ENCODE measurements at regions not wholly inside any gene's neighbourhood (a gene's known extent, or its start where the extent isn't known, plus 50 kb on each side); places are given as distances from the start of the nearest gene placed in this dataset.

DNA sequence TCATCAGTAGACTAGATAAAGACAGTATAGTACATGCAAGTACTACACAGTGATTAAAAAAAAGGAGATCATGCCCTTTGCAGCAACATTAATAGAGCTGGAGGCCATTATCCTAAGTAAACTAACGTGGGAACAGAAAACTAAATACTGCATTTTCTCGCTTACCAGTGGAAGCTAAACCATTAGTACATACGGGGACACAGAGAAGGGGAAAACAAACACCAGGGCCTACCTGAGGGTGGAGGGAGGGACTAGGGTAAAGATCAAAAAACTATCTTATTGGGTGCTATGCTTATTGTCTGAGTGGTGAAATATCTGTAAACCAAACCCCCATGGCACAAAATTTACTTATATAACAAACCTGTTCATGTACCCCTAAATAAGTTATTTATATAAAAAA, 836.9 kb downstream of the SH3BGRL start:
- no peak for TF ChIP-seq CTCF (optimal IDR thresholded peaks at IDR 0.05 in 1 of 3, IDR thresholded peaks at IDR 0.05 in 1 of 3, conservative IDR thresholded peaks at IDR 0.05 in 1 of 3; ENCODE audit: extremely low read depth in 1 of 3, insufficient read depth in 2 of 3, low read length in 3 of 3)
- TF ChIP-seq EZH2 (IDR thresholded peaks at IDR 0.05; ENCODE audit: low read length): no peak
